GM21381 (cell line): ENCODE measurements at regions not wholly inside any gene's neighbourhood (a gene's known extent, or its start where the extent isn't known, plus 50 kb on each side); places are given as distances from the start of the nearest gene placed in this dataset.
"Not testable (repeated sequence)": the region's sequence is repeated elsewhere in the genome, so short reads cannot be mapped to it uniquely, and the experiment has no call there.

ENCODE experiments used
- ATAC-seq: cut with Tn5 transposase; IDR thresholded peaks from one replicate; pipeline ENCODE4 v1.9.1; 2021; ENCODE audit warnings: mild to moderate bottlenecking, moderate library complexity; ENCODE audit not compliant: unreplicated experiment

- no peak for ATAC-seq
Observed at GRCh38 chr10:3661271-3661670, 123.7 kb downstream of the KLF6 start.

GRCh38 chr10:3660753-3661152 lies 124.3 kb downstream of the KLF6 start:
- no peak for ATAC-seq

- ATAC-seq, result no peak
Observed at GRCh38 chr10:3659203-3659917, 125.6 kb downstream of the KLF6 start.

- ATAC-seq, result no peak
Observed at GRCh38 chr10:3658766-3659165, 126.2 kb downstream of the KLF6 start.

GRCh38 chr10:3656214-3656613 lies 128.8 kb downstream of the KLF6 start:
- ATAC-seq, result no peak

- no peak for ATAC-seq
Observed at GRCh38 chr10:3655528-3655927, 129.5 kb downstream of the KLF6 start.

GRCh38 chr10:3654980-3655379 lies 130.0 kb downstream of the KLF6 start:
- ATAC-seq, result no peak

GRCh38 chr10:3654496-3654895 lies 130.5 kb downstream of the KLF6 start:
- ATAC-seq, result no peak

- ATAC-seq, result not testable (repeated sequence)
Observed at GRCh38 chr10:3653303-3653702, 131.7 kb downstream of the KLF6 start.

GRCh38 chr10:3652886-3653285 lies 132.1 kb downstream of the KLF6 start:
- ATAC-seq, result no peak

GRCh38 chr10:3651969-3652653 lies 132.9 kb downstream of the KLF6 start:
- no peak for ATAC-seq

GRCh38 chr10:3648576-3648975 lies 136.4 kb downstream of the KLF6 start:
- ATAC-seq, result no peak

- ATAC-seq, result no peak
Observed at GRCh38 chr10:3648170-3648569, 136.8 kb downstream of the KLF6 start.

GRCh38 chr10:3647074-3647473 lies 137.9 kb downstream of the KLF6 start:
- ATAC-seq, result no peak

- no peak for ATAC-seq
Observed at GRCh38 chr10:3645406-3645805, 139.6 kb downstream of the KLF6 start.

- no peak for ATAC-seq
Observed at GRCh38 chr10:3640816-3641215, 144.2 kb downstream of the KLF6 start.

GRCh38 chr10:3639546-3639945 lies 145.5 kb downstream of the KLF6 start:
- ATAC-seq, result no peak

GRCh38 chr10:3636356-3637181 lies 148.4 kb downstream of the KLF6 start:
- no peak for ATAC-seq

- ATAC-seq, result no peak
Observed at GRCh38 chr10:3635697-3636096, 149.3 kb downstream of the KLF6 start.

GRCh38 chr10:3635211-3635671 lies 149.8 kb downstream of the KLF6 start:
- ATAC-seq, result no peak

- ATAC-seq, result not testable (repeated sequence)
Observed at GRCh38 chr10:3634646-3635045, 150.4 kb downstream of the KLF6 start.
